ENCODE measurements at regions not wholly inside any gene's neighbourhood (a gene's known extent, or its start where the extent isn't known, plus 50 kb on each side); places are given as distances from the start of the nearest gene placed in this dataset.
"Not testable (repeated sequence)": the region's sequence is repeated elsewhere in the genome, so short reads cannot be mapped to it uniquely, and the experiment has no call there.

GRCh38 chr1:157348538-157349480 is 203.5 kb downstream of the FCRL5 start:
- Mint-ChIP-seq H3K27ac (no peak overlapping the region), H3K36me3 (ENCODE audit: low read depth) (no peaks in the 10 kb centered on the region), H3K4me3 (no peak overlapping the region), H3K27me3 (peaks cover 69% of the 10 kb centered on the region), H3K9me3 (peaks cover 3% of the 10 kb centered on the region), H3K4me1 (ENCODE audit: low read depth) (no peaks in the 10 kb centered on the region)
- no peak for DNase-seq

- no peak overlapping the region for H3K4me3 Mint-ChIP-seq
- H3K36me3 Mint-ChIP-seq (ENCODE audit: low read depth): no peaks in the 10 kb centered on the region
These were observed 204.8 kb downstream of the FCRL5 start for GRCh38 chr1:157347506-157347905.

DNA sequence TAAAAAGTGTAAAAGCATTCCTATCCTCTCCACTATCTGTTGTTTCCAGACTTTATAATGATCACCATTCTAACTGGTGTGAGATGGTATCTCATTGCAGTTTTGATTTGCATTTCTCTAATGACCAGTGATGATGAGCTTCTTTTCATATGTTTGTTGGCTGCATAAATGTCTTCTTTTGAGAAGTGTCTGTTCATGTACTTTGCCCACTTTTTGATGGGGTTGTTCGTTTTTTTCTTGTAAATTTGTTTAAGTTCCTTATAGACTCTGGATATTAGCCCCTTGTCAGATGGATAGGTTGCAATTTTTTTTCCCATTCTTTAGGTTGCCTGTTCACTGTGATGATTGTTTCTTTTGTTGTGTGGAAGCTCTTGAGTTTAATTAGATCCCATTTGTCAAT is 199.6 kb upstream of the ETV3 start:
- H3K27ac Mint-ChIP-seq; H3K4me3 Mint-ChIP-seq; H3K9me3 Mint-ChIP-seq; H3K36me3 Mint-ChIP-seq (ENCODE audit: low read depth); DNase-seq; H3K4me1 Mint-ChIP-seq (ENCODE audit: low read depth): not testable (repeated sequence)
- H3K27me3 Mint-ChIP-seq: peaks cover 29% of the 10 kb centered on the region

More at GRCh38 chr1:157347506-157347905, 204.8 kb downstream of the FCRL5 start:
- Mint-ChIP-seq H3K27me3 (peaks cover 69% of the 10 kb centered on the region), H3K4me1 (ENCODE audit: low read depth) (no peaks in the 10 kb centered on the region), H3K9me3 (peaks cover 3% of the 10 kb centered on the region), H3K27ac (no peak overlapping the region)
- DNase-seq: no peak

DNA sequence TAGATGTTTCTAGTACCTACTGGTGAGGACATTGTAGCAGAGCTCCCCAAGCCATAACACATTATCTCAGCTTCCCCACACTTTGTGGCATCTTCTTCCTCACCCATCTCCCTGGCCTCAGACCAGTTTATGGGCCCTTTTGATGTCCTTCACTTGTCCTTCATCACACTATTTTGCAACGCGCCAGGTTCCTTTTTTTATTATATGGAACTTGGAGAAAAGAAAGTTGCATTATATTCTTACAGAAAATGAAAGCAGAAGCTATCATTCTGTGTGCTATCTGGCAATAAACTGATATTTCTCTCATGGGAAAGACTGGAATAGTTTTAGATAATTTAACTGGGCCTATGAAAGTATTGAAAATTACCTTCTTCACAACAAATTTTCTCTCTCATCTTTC is 196.9 kb upstream of the ETV3 start:
- Mint-ChIP-seq H3K9me3 (peaks cover 3% of the 10 kb centered on the region), H3K36me3 (ENCODE audit: low read depth) (no peaks in the 10 kb centered on the region), H3K4me1 (ENCODE audit: low read depth) (no peaks in the 10 kb centered on the region), H3K4me3 (no peak overlapping the region), H3K27ac (no peak overlapping the region), H3K27me3 (peaks cover 38% of the 10 kb centered on the region)
- DNase-seq: no peak

GRCh38 chr1:157334041-157334440 is 195.8 kb upstream of the ETV3 start:
- peaks cover 7% of the 10 kb centered on the region for H3K9me3 Mint-ChIP-seq
- no peaks in the 10 kb centered on the region for H3K36me3 Mint-ChIP-seq (ENCODE audit: low read depth)
- no peaks in the 10 kb centered on the region for H3K4me1 Mint-ChIP-seq (ENCODE audit: low read depth)
- H3K4me3 Mint-ChIP-seq: no peak overlapping the region
- H3K27me3 Mint-ChIP-seq: peaks cover 33% of the 10 kb centered on the region
- no peak overlapping the region for H3K27ac Mint-ChIP-seq
- DNase-seq: no peak

- not testable (repeated sequence) for H3K4me3 Mint-ChIP-seq; H3K27ac Mint-ChIP-seq; DNase-seq; H3K36me3 Mint-ChIP-seq (ENCODE audit: low read depth); H3K4me1 Mint-ChIP-seq (ENCODE audit: low read depth); H3K9me3 Mint-ChIP-seq
- peaks cover 38% of the 10 kb centered on the region for H3K27me3 Mint-ChIP-seq
These were observed 192.0 kb upstream of the ETV3 start for GRCh38 chr1:157330177-157330576.

DNA sequence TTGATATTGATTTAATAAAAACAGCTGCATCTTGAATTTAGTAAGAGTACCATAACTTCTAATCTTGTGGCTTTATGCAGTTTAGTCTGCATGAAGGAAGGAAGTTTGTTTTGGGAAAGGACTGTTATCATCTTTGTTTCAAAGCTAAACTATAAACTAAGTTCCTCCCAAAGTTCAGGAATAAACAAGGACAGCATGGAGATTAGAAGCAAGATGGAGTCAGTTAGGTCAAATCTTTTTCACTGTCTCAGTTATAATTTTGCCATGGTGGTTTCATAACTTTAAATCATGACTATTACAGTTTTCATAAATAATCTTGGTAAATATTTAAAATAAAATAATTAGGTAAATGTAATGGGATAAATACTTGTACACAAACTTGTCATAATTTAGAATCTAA is 189.9 kb upstream of the ETV3 start:
- not testable (repeated sequence) for H3K36me3 Mint-ChIP-seq (ENCODE audit: low read depth); DNase-seq; H3K4me3 Mint-ChIP-seq; H3K4me1 Mint-ChIP-seq (ENCODE audit: low read depth); H3K9me3 Mint-ChIP-seq; H3K27ac Mint-ChIP-seq
- peaks cover 30% of the 10 kb centered on the region for H3K27me3 Mint-ChIP-seq

GRCh38 chr1:157326173-157326859 is 188.1 kb upstream of the ETV3 start:
- Mint-ChIP-seq H3K9me3 (peaks cover 12% of the 10 kb centered on the region), H3K4me1 (ENCODE audit: low read depth) (no peaks in the 10 kb centered on the region), H3K27me3 (peaks cover 38% of the 10 kb centered on the region), H3K36me3 (ENCODE audit: low read depth) (no peaks in the 10 kb centered on the region), H3K27ac (no peak overlapping the region), H3K4me3 (no peak overlapping the region)
- no peak for DNase-seq

DNA sequence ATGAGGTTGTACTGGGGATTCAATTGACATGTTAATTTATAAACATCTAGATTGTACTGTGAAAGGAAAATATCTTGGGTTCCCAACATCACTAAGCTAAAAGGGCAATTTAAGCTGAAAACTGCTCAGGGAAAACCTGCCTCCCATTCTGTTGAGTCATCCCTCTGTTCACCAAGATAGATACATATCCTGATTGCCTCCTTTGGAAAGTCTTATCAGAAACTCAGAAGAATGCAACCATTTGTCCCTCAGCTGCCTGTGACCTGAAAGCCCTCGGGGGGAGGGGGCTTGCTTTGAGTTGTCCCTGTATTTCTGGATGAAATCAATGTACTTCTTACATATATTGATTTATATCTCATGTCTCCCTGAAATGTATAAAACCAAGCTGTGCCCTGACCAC is 187.0 kb upstream of the ETV3 start:
- Mint-ChIP-seq H3K9me3 (peaks cover 13% of the 10 kb centered on the region), H3K36me3 (ENCODE audit: low read depth) (no peaks in the 10 kb centered on the region), H3K27ac (no peak overlapping the region), H3K4me1 (ENCODE audit: low read depth) (no peaks in the 10 kb centered on the region), H3K4me3 (no peak overlapping the region), H3K27me3 (peaks cover 38% of the 10 kb centered on the region)
- DNase-seq: no peak

DNA sequence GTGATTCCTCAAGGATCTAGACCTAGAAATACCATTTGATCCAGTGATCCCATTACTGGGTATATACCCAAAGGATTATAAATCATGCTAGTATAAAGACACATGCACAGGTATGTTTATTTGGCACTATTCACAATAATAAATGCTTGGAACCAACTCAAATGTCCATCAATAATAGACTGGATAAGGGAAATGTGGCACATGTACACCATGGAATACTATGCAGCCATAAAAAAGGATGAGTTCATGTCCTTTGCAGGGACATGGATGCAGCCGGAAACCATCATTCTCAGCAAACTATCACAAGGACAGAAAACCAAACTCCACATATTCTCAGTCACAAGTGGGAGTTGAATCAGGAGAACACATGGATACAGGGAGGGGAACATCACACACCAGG is 183.8 kb upstream of the ETV3 start:
- not testable (repeated sequence) for DNase-seq; H3K36me3 Mint-ChIP-seq (ENCODE audit: low read depth); H3K27ac Mint-ChIP-seq; H3K4me1 Mint-ChIP-seq (ENCODE audit: low read depth); H3K4me3 Mint-ChIP-seq
- Mint-ChIP-seq H3K9me3 (peaks cover 35% of the 10 kb centered on the region), H3K27me3 (peaks cover 36% of the 10 kb centered on the region)

GRCh38 chr1:157319567-157319966 is 181.4 kb upstream of the ETV3 start:
- H3K9me3 Mint-ChIP-seq: peaks cover 41% of the 10 kb centered on the region
- H3K4me3 Mint-ChIP-seq: no peak overlapping the region
- H3K27ac Mint-ChIP-seq: no peak overlapping the region
- H3K27me3 Mint-ChIP-seq: peaks cover 25% of the 10 kb centered on the region
- no peaks in the 10 kb centered on the region for H3K4me1 Mint-ChIP-seq (ENCODE audit: low read depth)
- H3K36me3 Mint-ChIP-seq (ENCODE audit: low read depth): no peaks in the 10 kb centered on the region
- no peak for DNase-seq

DNA sequence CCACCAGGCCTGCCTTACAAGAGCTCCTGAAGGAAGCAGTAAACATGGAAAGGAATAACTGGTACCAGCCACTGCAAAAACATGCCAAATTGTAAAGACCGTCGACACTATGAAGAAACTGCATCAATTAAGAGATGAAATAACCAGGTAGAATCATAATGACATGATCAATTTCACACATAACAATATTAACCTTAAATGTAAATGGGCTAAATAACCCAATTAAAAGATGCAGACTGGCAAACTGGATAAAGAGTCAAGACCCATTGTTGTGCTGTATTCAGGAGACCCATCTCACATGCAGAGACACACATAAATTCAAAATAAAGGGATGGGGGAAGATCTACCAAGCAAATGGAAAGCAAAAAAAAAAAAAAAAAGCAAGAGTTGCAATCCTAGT is 179.0 kb upstream of the ETV3 start:
- not testable (repeated sequence) for H3K4me3 Mint-ChIP-seq; DNase-seq; H3K36me3 Mint-ChIP-seq (ENCODE audit: low read depth); H3K27ac Mint-ChIP-seq; H3K4me1 Mint-ChIP-seq (ENCODE audit: low read depth)
- H3K27me3 Mint-ChIP-seq: peaks cover 39% of the 10 kb centered on the region
- peaks cover 41% of the 10 kb centered on the region for H3K9me3 Mint-ChIP-seq

DNA sequence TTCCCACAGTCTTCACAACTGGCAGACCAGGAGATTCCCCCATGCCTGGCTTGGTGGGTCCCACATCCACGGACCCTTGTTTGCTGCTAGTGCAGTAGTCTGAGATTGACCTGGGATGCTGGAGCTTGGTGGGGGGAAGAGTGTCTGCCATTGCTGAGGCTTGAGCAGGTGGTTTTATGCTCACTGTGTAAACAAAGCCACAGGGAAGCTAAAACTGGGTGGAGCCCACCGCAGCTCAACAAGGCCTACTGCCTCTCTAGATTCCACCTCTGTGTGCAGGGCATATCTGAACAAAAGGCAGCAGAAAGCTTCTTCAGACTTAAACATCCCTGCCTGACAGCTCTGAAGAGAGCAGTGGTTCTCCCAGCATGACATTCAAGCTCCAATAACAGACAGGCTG is 177.3 kb upstream of the ETV3 start:
- no peak for DNase-seq

DNA sequence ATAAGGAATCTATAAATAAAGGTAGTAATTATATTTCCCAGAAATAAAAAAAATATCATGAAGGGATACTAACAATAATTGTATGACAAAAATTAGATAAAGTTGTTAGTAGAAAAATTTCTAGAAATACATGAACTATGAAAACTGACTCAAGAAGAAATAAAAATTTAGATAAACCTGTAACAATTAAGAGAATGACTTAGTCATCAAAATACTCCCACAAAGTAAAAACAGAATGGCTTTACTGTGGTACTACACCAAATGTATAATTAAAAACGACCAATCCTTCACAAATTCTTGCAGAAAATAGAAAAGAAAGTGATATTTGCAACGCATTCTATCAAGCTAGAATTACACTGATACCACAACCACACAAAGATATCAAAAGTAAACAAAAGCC is 176.2 kb upstream of the ETV3 start:
- Mint-ChIP-seq H3K9me3 (peaks cover 26% of the 10 kb centered on the region), H3K36me3 (ENCODE audit: low read depth) (no peaks in the 10 kb centered on the region), H3K4me1 (ENCODE audit: low read depth) (no peaks in the 10 kb centered on the region), H3K4me3 (no peak overlapping the region), H3K27me3 (peaks cover 51% of the 10 kb centered on the region), H3K27ac (no peak overlapping the region)
- no peak for DNase-seq

More for the DNA sequence above, 177.3 kb upstream of the ETV3 start:
- Mint-ChIP-seq H3K4me3 (no peak overlapping the region), H3K4me1 (ENCODE audit: low read depth) (no peaks in the 10 kb centered on the region), H3K36me3 (ENCODE audit: low read depth) (no peaks in the 10 kb centered on the region), H3K27ac (no peak overlapping the region), H3K27me3 (peaks cover 41% of the 10 kb centered on the region), H3K9me3 (peaks cover 36% of the 10 kb centered on the region)

GRCh38 chr1:157313240-157313807 is 175.1 kb upstream of the ETV3 start:
- Mint-ChIP-seq H3K27me3 (peaks cover 51% of the 10 kb centered on the region), H3K36me3 (ENCODE audit: low read depth) (no peaks in the 10 kb centered on the region), H3K4me3 (no peak overlapping the region), H3K27ac (no peak overlapping the region), H3K9me3 (peaks cover 18% of the 10 kb centered on the region), H3K4me1 (ENCODE audit: low read depth) (no peaks in the 10 kb centered on the region)
- DNase-seq: no peak

Measured in activated T-cell treated with anti-CD3 and anti-CD28 coated beads, Interleukin-2, amount 50 U/mL, for 24 hours (primary cell).